H9 (cell line): ENCODE measurements at regions not wholly inside any gene's neighbourhood (a gene's known extent, or its start where the extent isn't known, plus 50 kb on each side); places are given as distances from the start of the nearest gene placed in this dataset.

Experiments
- DNase-seq: peaks from one replicate; pipeline ENCODE4 v3.0.0-alpha.2; 2017
- H2AFZ ChIP-seq: one replicate; pipeline ENCODE4 v1.6.1; 2013; ENCODE audit warnings: mild to moderate bottlenecking, low read length, control low read depth, moderate library complexity
- H2AK5ac ChIP-seq: 2 replicates; pipeline ENCODE4 v1.6.1; 2013; ENCODE audit warnings: low read length, control low read depth, mixed read lengths; ENCODE audit not compliant: insufficient read length
- H2BK120ac ChIP-seq: one replicate; pipeline ENCODE4 v1.6.1; 2013; ENCODE audit warnings: low read depth, mild to moderate bottlenecking, low read length, control low read depth, inconsistent platforms; ENCODE audit not compliant: poor library complexity, severe bottlenecking
- H2BK12ac ChIP-seq: 2 replicates; pipeline ENCODE4 v1.6.1; 2013; ENCODE audit warnings: low read length, control low read depth, mixed read lengths, low read depth; ENCODE audit not compliant: insufficient read length
- H2BK15ac ChIP-seq: 2 replicates; pipeline ENCODE4 v1.6.1; 2013; ENCODE audit warnings: low read depth, low read length, control low read depth
- H2BK20ac ChIP-seq: one replicate; pipeline ENCODE4 v1.6.1; 2013; ENCODE audit warnings: low read depth, mild to moderate bottlenecking, low read length, control low read depth, inconsistent platforms; ENCODE audit not compliant: poor library complexity, severe bottlenecking
- H2BK5ac ChIP-seq: 2 replicates; pipeline ENCODE4 v1.6.1; 2013; ENCODE audit warnings: low read length, control low read depth, mixed read lengths; ENCODE audit not compliant: insufficient read length
- H3K14ac ChIP-seq: 2 replicates; pipeline ENCODE4 v1.6.1; 2013; ENCODE audit warnings: low read length, control low read depth; ENCODE audit not compliant: insufficient read depth
- H3K18ac ChIP-seq: 2 replicates; pipeline ENCODE4 v1.6.1; 2013; ENCODE audit warnings: low read depth, mild to moderate bottlenecking, mixed read lengths, low read length, control low read depth; ENCODE audit not compliant: insufficient read length
- H3K23ac ChIP-seq: 2 replicates; pipeline ENCODE4 v1.6.1; 2013; ENCODE audit warnings: low read length, control low read depth, mixed read lengths, low read depth; ENCODE audit not compliant: insufficient read length
- H3K23me2 ChIP-seq: 2 replicates; pipeline ENCODE4 v1.6.1; 2013; ENCODE audit warnings: low read depth, mild to moderate bottlenecking, mixed read lengths, low read length, control low read depth; ENCODE audit not compliant: insufficient read length, poor library complexity, severe bottlenecking
- H3K27ac ChIP-seq: 2 replicates; pipeline ENCODE4 v1.5.1; 2013; ENCODE audit warnings: low read length, control low read depth, mixed read lengths, low read depth; ENCODE audit not compliant: insufficient read length
- H3K27me3 ChIP-seq: 2 replicates; pipeline ENCODE4 v1.6.1; 2013; ENCODE audit warnings: low read length, control low read depth, inconsistent platforms; ENCODE audit not compliant: insufficient read depth
- H3K4ac ChIP-seq: 2 replicates; pipeline ENCODE4 v1.6.1; 2013; ENCODE audit warnings: low read depth, mild to moderate bottlenecking, control low read depth, inconsistent platforms, low read length, moderate library complexity
- H3K4me1 ChIP-seq: 2 replicates; pipeline ENCODE4 v1.6.1; 2013; ENCODE audit warnings: low read length, control low read depth, inconsistent platforms; ENCODE audit not compliant: insufficient read depth
- H3K4me2 ChIP-seq: 2 replicates; pipeline ENCODE4 v1.6.1; 2013; ENCODE audit warnings: low read length, control low read depth, mixed read lengths; ENCODE audit not compliant: insufficient read length, insufficient read depth
- H3K56ac ChIP-seq: 2 replicates; pipeline ENCODE4 v1.6.1; 2013; ENCODE audit warnings: low read depth, mild to moderate bottlenecking, mixed read lengths, low read length, control low read depth; ENCODE audit not compliant: insufficient read length
- H3K79me1 ChIP-seq: 2 replicates; pipeline ENCODE4 v1.6.1; 2013; ENCODE audit warnings: low read depth, mild to moderate bottlenecking, moderate library complexity, low read length, control low read depth, inconsistent platforms; ENCODE audit not compliant: insufficient read depth, poor library complexity, severe bottlenecking
- H3K79me2 ChIP-seq: 2 replicates; pipeline ENCODE4 v1.6.1; 2013; ENCODE audit warnings: low read length, control low read depth, inconsistent platforms; ENCODE audit not compliant: insufficient read depth
- H3K9ac ChIP-seq: 2 replicates; pipeline ENCODE4 v1.6.1; 2013; ENCODE audit warnings: low read length, control low read depth, mixed read lengths; ENCODE audit not compliant: insufficient read length; ENCODE audit errors: extremely low read depth
- H3K9me3 ChIP-seq: one replicate; pipeline ENCODE4 v1.6.1; 2013; ENCODE audit warnings: low read depth, low read length, inconsistent platforms; ENCODE audit not compliant: control insufficient read depth
- H3T11ph ChIP-seq: one replicate; pipeline ENCODE4 v1.6.1; 2013; ENCODE audit warnings: mild to moderate bottlenecking, low read length, control low read depth, inconsistent platforms
- H4K20me1 ChIP-seq: one replicate; pipeline ENCODE4 v1.6.1; 2013; ENCODE audit not compliant: control insufficient read depth, insufficient read length, insufficient read depth
- H4K5ac ChIP-seq: 2 replicates; pipeline ENCODE4 v1.6.1; 2013; ENCODE audit warnings: low read depth, mild to moderate bottlenecking, mixed read lengths, low read length, control low read depth; ENCODE audit not compliant: insufficient read length
- H4K8ac ChIP-seq: replicated peaks from 2 replicates; pipeline ENCODE4 v1.6.1; 2013; ENCODE audit warnings: low read length, control low read depth, mixed read lengths, low read depth; ENCODE audit not compliant: insufficient read length
- H4K91ac ChIP-seq: 2 replicates; pipeline ENCODE4 v1.6.1; 2013; ENCODE audit warnings: low read depth, mild to moderate bottlenecking, moderate library complexity, mixed read lengths, low read length, control low read depth; ENCODE audit not compliant: insufficient read length
- H3K27ac Mint-ChIP-seq, 3 experiments: 2 replicates in 2 of 3; 3 replicates in 1 of 3; pipeline ENCODE4 v1.8.0; 2020 to 2021; ENCODE audit warnings: mixed read lengths in 3 of 3, mild to moderate bottlenecking in 1 of 3, moderate library complexity in 1 of 3
- H3K27me3 Mint-ChIP-seq: 2 replicates; pipeline ENCODE4 v1.8.0; 2021; ENCODE audit warnings: low read depth, mild to moderate bottlenecking, moderate library complexity, mixed read lengths
- H3K36me3 Mint-ChIP-seq, 3 experiments: 2 replicates in 2 of 3; 3 replicates in 1 of 3; pipeline ENCODE4 v1.8.0; 2020 to 2021; ENCODE audit warnings: low read depth in 3 of 3, mixed read lengths in 3 of 3; ENCODE audit not compliant: insufficient read depth in 1 of 3
- H3K4me1 Mint-ChIP-seq, 2 experiments: 2 replicates each; pipeline ENCODE4 v1.8.0; 2020; ENCODE audit warnings: mixed read lengths in 2 of 2
- H3K4me3 Mint-ChIP-seq, 2 experiments: 2 replicates in 1 of 2; 3 replicates in 1 of 2; pipeline ENCODE4 v1.8.0; 2020 to 2021; ENCODE audit warnings: mild to moderate bottlenecking in 2 of 2, mixed read lengths in 2 of 2, moderate library complexity in 1 of 2
- H3K9me3 Mint-ChIP-seq, 2 experiments: 2 replicates in 1 of 2; 3 replicates in 1 of 2; pipeline ENCODE4 v1.8.0; 2020; ENCODE audit warnings: mild to moderate bottlenecking in 2 of 2, mixed read lengths in 2 of 2, moderate library complexity in 1 of 2
- CTCF ChIP-seq: fragments of 200-600 bp; sonication (generic); conservative IDR thresholded peaks from 3 replicates; pipeline ENCODE4 v1.8.0; 2021; ENCODE audit warnings: antibody characterized with exemption, mild to moderate bottlenecking
- WGBS: extraction: QIAGEN DNeasy Blood & Tissue Kit; methylation state at CpG from one replicate; pipeline ENCODE4 v1.1.7; 2013; ENCODE audit warnings: missing lambda C conversion rate, low lambda C conversion rate, mixed read lengths; ENCODE audit not compliant: insufficient read length; ENCODE audit errors: extremely low coverage; 5-methylcytosine and 5-hydroxymethylcytosine counted together

GRCh38 chr18:11268741-11269233 lies 119.4 kb upstream of the PIEZO2 start:
- no peak overlapping the region for H2BK15ac ChIP-seq
- no peaks in the 10 kb centered on the region for H3K9me3 ChIP-seq
- DNase-seq, result no peak
- H3K9me3 Mint-ChIP-seq, result peaks cover 15% of the 10 kb centered on the region in 2 experiments
- no peak overlapping the region for H3K18ac ChIP-seq
- H3K23me2 ChIP-seq, result no peaks in the 10 kb centered on the region
- H3K4me1 ChIP-seq, result no peaks in the 10 kb centered on the region; the same call in 1 of the 2 replicates
- H3K27ac Mint-ChIP-seq, result no peak overlapping the region
- no peak for TF ChIP-seq CTCF
- no peak overlapping the region for H2AFZ ChIP-seq
- H2AK5ac ChIP-seq, result no peak overlapping the region
- no peak overlapping the region for H3T11ph ChIP-seq
- H4K20me1 ChIP-seq, result no peaks in the 10 kb centered on the region
- no peak overlapping the region for H2BK120ac ChIP-seq
- no peak overlapping the region for H2BK5ac ChIP-seq
- no peak overlapping the region for H2BK20ac ChIP-seq
- no peak overlapping the region for H3K14ac ChIP-seq
- peaks cover 6 to 10% of the 10 kb centered on the region in 2 experiments; a peak in 3 of 4 replicates for H3K4me1 Mint-ChIP-seq
- no peak overlapping the region for H3K4ac ChIP-seq
- no peaks in the 10 kb centered on the region for H3K79me2 ChIP-seq
- no peak overlapping the region for H3K27ac ChIP-seq
- no peak overlapping the region for H3K4me3 Mint-ChIP-seq
- H3K56ac ChIP-seq, result no peak overlapping the region
- no peak overlapping the region for H4K91ac ChIP-seq
- peaks cover 4 to 15% (median 5%) of the 10 kb centered on the region in 3 experiments; a peak in 4 of 7 replicates for H3K36me3 Mint-ChIP-seq
- H3K79me1 ChIP-seq, result no peaks in the 10 kb centered on the region
- no peak overlapping the region for H4K8ac ChIP-seq
- no peak overlapping the region for H3K4me2 ChIP-seq
- H3K27me3 Mint-ChIP-seq, result no peaks in the 10 kb centered on the region
- H3K23ac ChIP-seq, result no peak overlapping the region
- H2BK12ac ChIP-seq, result no peak overlapping the region
- no peak overlapping the region for H3K9ac ChIP-seq
- no peaks in the 10 kb centered on the region for H3K27me3 ChIP-seq
- no CpG with 5 or more reads among the region's 9 CpGs for WGBS
- H4K5ac ChIP-seq, result no peak overlapping the region
